Astrocyte (in vitro differentiated cells and primary cell): ENCODE measurements at regions not wholly inside any gene's neighbourhood (a gene's known extent, or its start where the extent isn't known, plus 50 kb on each side); places are given as distances from the start of the nearest gene placed in this dataset.

Experiments used
- DNase-seq: peaks from one replicate; pipeline ENCODE4 v3.0.0-alpha.2; 2010; ENCODE audit warnings: low read depth
- FAIRE-seq: peaks from 2 replicates; lab custom pipeline; 2011; peaks lifted over from hg19 to GRCh38; lab: Jason Lieb, UNC
- H2AFZ ChIP-seq: 2 replicates; pipeline ENCODE4 v1.6.0; 2012; ENCODE audit warnings: low read depth, low read length, inconsistent platforms
- H3K27ac ChIP-seq: 2 replicates; pipeline ENCODE4 v1.5.1; 2011; ENCODE audit warnings: low read depth, low read length, inconsistent platforms
- H3K27me3 ChIP-seq: 2 replicates; pipeline ENCODE4 v1.6.0; 2011; ENCODE audit warnings: low read length, inconsistent platforms; ENCODE audit not compliant: insufficient read depth
- H3K36me3 ChIP-seq: 2 replicates; pipeline ENCODE4 v1.5.1; 2011; ENCODE audit warnings: low read length, inconsistent platforms; ENCODE audit not compliant: insufficient read depth
- H3K4me1 ChIP-seq: 2 replicates; pipeline ENCODE4 v1.5.1; 2011; ENCODE audit warnings: low read length, inconsistent platforms; ENCODE audit not compliant: insufficient read depth
- H3K4me2 ChIP-seq: 2 replicates; pipeline ENCODE4 v1.6.0; 2012; ENCODE audit warnings: low read length, inconsistent platforms
- H3K4me3 ChIP-seq: 2 replicates; pipeline ENCODE4 v1.5.1; 2011; ENCODE audit warnings: low read depth, mild to moderate bottlenecking, low read length, inconsistent platforms; ENCODE audit not compliant: insufficient read depth
- H3K79me2 ChIP-seq: 2 replicates; pipeline ENCODE4 v1.6.0; 2012; ENCODE audit warnings: mild to moderate bottlenecking, low read length, inconsistent platforms; ENCODE audit not compliant: insufficient read depth
- H3K9ac ChIP-seq: 2 replicates; pipeline ENCODE4 v1.6.0; 2012; ENCODE audit warnings: mild to moderate bottlenecking, low read length, inconsistent platforms
- H3K9me3 ChIP-seq: 2 replicates; pipeline ENCODE4 v1.5.1; 2012; ENCODE audit warnings: low read depth, mild to moderate bottlenecking, low read length, inconsistent platforms; ENCODE audit not compliant: insufficient read depth
- H4K20me1 ChIP-seq: 2 replicates; pipeline ENCODE4 v1.6.0; 2012; ENCODE audit warnings: low read length, inconsistent platforms; ENCODE audit not compliant: insufficient read depth
- H3K27ac Mint-ChIP-seq: one replicate; pipeline ENCODE4 v1.8.0; 2021; ENCODE audit warnings: mild to moderate bottlenecking, mixed read lengths; ENCODE audit not compliant: unreplicated experiment
- H3K27me3 Mint-ChIP-seq: one replicate; pipeline ENCODE4 v1.8.0; 2021; ENCODE audit warnings: low read depth, mixed read lengths; ENCODE audit not compliant: unreplicated experiment
- H3K36me3 Mint-ChIP-seq: one replicate; pipeline ENCODE4 v1.8.0; 2021; ENCODE audit warnings: low read depth, mixed read lengths; ENCODE audit not compliant: unreplicated experiment
- H3K4me1 Mint-ChIP-seq: one replicate; pipeline ENCODE4 v1.8.0; 2021; ENCODE audit warnings: low read depth, mixed read lengths; ENCODE audit not compliant: unreplicated experiment
- H3K4me3 Mint-ChIP-seq: one replicate; pipeline ENCODE4 v1.8.0; 2021; ENCODE audit warnings: mild to moderate bottlenecking, moderate library complexity, mixed read lengths; ENCODE audit not compliant: unreplicated experiment
- H3K9me3 Mint-ChIP-seq: one replicate; pipeline ENCODE4 v1.8.0; 2021; ENCODE audit warnings: mild to moderate bottlenecking, mixed read lengths; ENCODE audit not compliant: unreplicated experiment
- CTCF ChIP-seq: IDR thresholded peaks from 2 replicates; pipeline ENCODE4 v1.5.1; 2011; ENCODE audit warnings: low read depth, mild to moderate bottlenecking, inconsistent platforms, low read length, moderate library complexity; ENCODE audit not compliant: insufficient read depth
- EZH2 ChIP-seq: IDR thresholded peaks from 2 replicates; pipeline ENCODE4 v1.6.1; 2012; ENCODE audit warnings: mild to moderate bottlenecking, low read length, inconsistent platforms; ENCODE audit not compliant: insufficient read depth

- Mint-ChIP-seq H3K4me1 (peaks cover 4% of the 10 kb centered on the region), H3K9me3 (no peaks in the 10 kb centered on the region), H3K27me3 (no peaks in the 10 kb centered on the region), H3K36me3 (peaks cover 3% of the 10 kb centered on the region), H3K27ac (no peak overlapping the region), H3K4me3 (no peak overlapping the region)
- Histone ChIP-seq H3K4me2 (no peak overlapping the region), H3K9me3 (no peaks in the 10 kb centered on the region), H3K4me3 (no peak overlapping the region), H3K9ac (no peak overlapping the region), H3K27ac (no peak overlapping the region), H2AFZ (no peak overlapping the region), H3K36me3 (no peaks in the 10 kb centered on the region), H3K4me1 (peaks cover under 1% of the 10 kb centered on the region), H3K79me2 (no peaks in the 10 kb centered on the region), H3K27me3 (no peaks in the 10 kb centered on the region), H4K20me1 (no peaks in the 10 kb centered on the region)
- FAIRE-seq, result no peak
- TF ChIP-seq EZH2 (no peak), CTCF (no peak)
- DNase-seq, result no peak
These were observed 356.9 kb downstream of the CSNK1G3 start for GRCh38 chr5:123868881-123869280.

GRCh38 chr5:123868267-123868666 is 356.3 kb downstream of the CSNK1G3 start:
- H3K27me3 ChIP-seq, result no peaks in the 10 kb centered on the region
- no peak overlapping the region for H3K27ac ChIP-seq
- no peaks in the 10 kb centered on the region for H3K4me1 Mint-ChIP-seq
- no peaks in the 10 kb centered on the region for H3K9me3 ChIP-seq
- no peaks in the 10 kb centered on the region for H3K4me1 ChIP-seq
- no peak for TF ChIP-seq CTCF
- no peak for FAIRE-seq
- no peaks in the 10 kb centered on the region for H3K79me2 ChIP-seq
- H3K4me2 ChIP-seq, result no peak overlapping the region
- H3K27me3 Mint-ChIP-seq, result no peaks in the 10 kb centered on the region
- no peaks in the 10 kb centered on the region for H3K9me3 Mint-ChIP-seq
- no peak overlapping the region for H3K27ac Mint-ChIP-seq
- H4K20me1 ChIP-seq, result no peaks in the 10 kb centered on the region
- no peak overlapping the region for H3K4me3 ChIP-seq
- no peak for DNase-seq
- peaks cover 3% of the 10 kb centered on the region for H3K36me3 Mint-ChIP-seq
- no peak overlapping the region for H2AFZ ChIP-seq
- no peak overlapping the region for H3K4me3 Mint-ChIP-seq
- H3K36me3 ChIP-seq, result no peaks in the 10 kb centered on the region
- no peak overlapping the region for H3K9ac ChIP-seq

GRCh38 chr5:123865641-123866040 is 353.7 kb downstream of the CSNK1G3 start:
- no peak overlapping the region for H3K4me3 Mint-ChIP-seq
- H3K27ac ChIP-seq, result no peak overlapping the region
- no peaks in the 10 kb centered on the region for H3K27me3 Mint-ChIP-seq
- no peak overlapping the region for H3K9ac ChIP-seq
- H3K4me1 Mint-ChIP-seq, result no peaks in the 10 kb centered on the region
- no peaks in the 10 kb centered on the region for H3K9me3 ChIP-seq
- TF ChIP-seq CTCF, result no peak
- TF ChIP-seq EZH2, result no peak
- no peaks in the 10 kb centered on the region for H4K20me1 ChIP-seq
- H3K36me3 ChIP-seq, result no peaks in the 10 kb centered on the region
- no peak overlapping the region for H3K4me3 ChIP-seq
- H3K36me3 Mint-ChIP-seq, result peaks cover 3% of the 10 kb centered on the region
- no peaks in the 10 kb centered on the region for H3K27me3 ChIP-seq
- no peaks in the 10 kb centered on the region for H3K4me1 ChIP-seq
- H3K9me3 Mint-ChIP-seq, result no peaks in the 10 kb centered on the region
- H3K4me2 ChIP-seq, result no peak overlapping the region
- peak overlapping the region; percentile 3 for H2AFZ ChIP-seq
- H3K79me2 ChIP-seq, result no peaks in the 10 kb centered on the region
- FAIRE-seq, result no peak
- H3K27ac Mint-ChIP-seq, result no peak overlapping the region
- peak; percentile 84 for DNase-seq
